B cell (primary cell): ENCODE measurements at regions not wholly inside any gene's neighbourhood (a gene's known extent, or its start where the extent isn't known, plus 50 kb on each side); places are given as distances from the start of the nearest gene placed in this dataset.

ENCODE experiments used
- ATAC-seq: fragments of 200-7000 bp; cut with Tn5 transposase; one replicate; pipeline ENCODE4 v1.10.0; 2021; ENCODE audit warnings: low read depth, mild to moderate bottlenecking, moderate number of reproducible peaks, moderate library complexity
- CTCF ChIA-PET: fragments of 350-600 bp; sonication (Branson Sonifier 250); formaldehyde crosslinking; loops from one replicate; lab custom pipeline; 2021; ENCODE audit warnings: antibody characterized with exemption, inconsistent platforms; lab: Charles Lee
- POLR2A ChIA-PET: fragments of 350-600 bp; sonication (Branson Sonifier 250); formaldehyde crosslinking; loops from one replicate; lab custom pipeline; 2021; ENCODE audit warnings: antibody characterized with exemption; lab: Charles Lee
- DNase-seq: peaks from one replicate; pipeline ENCODE4 v3.0.0; 2013
- H2AFZ ChIP-seq: 2 replicates; pipeline ENCODE4 v1.6.1; 2012; ENCODE audit warnings: mild to moderate bottlenecking, low read depth, low read length; ENCODE audit not compliant: insufficient read depth, poor library complexity, severe bottlenecking
- H3K27ac ChIP-seq, 2 donors: 1 replicate in 1 of 2; 2 replicates in 1 of 2; pipeline ENCODE4 v1.5.1; 2012 to 2013; ENCODE audit warnings: low read length in 2 of 2, mild to moderate bottlenecking in 2 of 2, moderate library complexity in 1 of 2
- H3K27me3 ChIP-seq, 4 experiments: fragments of 200-600 bp in 1 of 4; sonication (generic) in 1 of 4; replicated peaks in 1 of 4; 1 replicate in 2 of 4; 2 replicates in 2 of 4; pipeline versions ENCODE4 v1.6.1 to v1.7.0; 2013 to 2016; ENCODE audit warnings: low read length in 3 of 4, mild to moderate bottlenecking in 2 of 4, mixed read lengths in 1 of 4, moderate library complexity in 1 of 4; ENCODE audit not compliant: insufficient read depth in 4 of 4, control insufficient read depth in 3 of 4; ENCODE audit errors: control extremely low read depth in 1 of 4
- H3K36me3 ChIP-seq, 2 experiments: replicated peaks in 1 of 2; 1 replicate in 1 of 2; 2 replicates in 1 of 2; pipeline versions ENCODE4 v1.6.1 to v1.7.1; 2013; ENCODE audit warnings: low read length in 1 of 2; ENCODE audit not compliant: insufficient read depth in 2 of 2, control insufficient read depth in 1 of 2; ENCODE audit errors: control extremely low read depth in 1 of 2, extremely low read depth in 1 of 2
- H3K4me1 ChIP-seq, 2 donors: fragments of 200-600 bp in 1 of 2; sonication (generic) in 1 of 2; 1 replicate in 1 of 2; 2 replicates in 1 of 2; pipeline versions ENCODE4 v1.5.1 to v1.6.1; 2013 to 2017; ENCODE audit warnings: low read length in 2 of 2; ENCODE audit not compliant: control insufficient read depth in 2 of 2, insufficient read depth in 2 of 2
- H3K4me2 ChIP-seq: replicated peaks from 2 replicates; pipeline ENCODE3; 2012; ENCODE audit warnings: mild to moderate bottlenecking, low read depth, low read length; ENCODE audit not compliant: poor library complexity, severe bottlenecking
- H3K4me3 ChIP-seq, 5 experiments: fragments of 200-600 bp in 1 of 5; sonication (generic) in 1 of 5; 1 replicate in 3 of 5; 2 replicates in 2 of 5; pipeline versions ENCODE4 v1.5.1 to v1.7.0; 2011 to 2016; ENCODE audit warnings: low read length in 4 of 5, mild to moderate bottlenecking in 4 of 5, low read depth in 2 of 5, control low read depth in 1 of 5, moderate library complexity in 1 of 5; ENCODE audit not compliant: insufficient read depth in 1 of 5; ENCODE audit errors: control extremely low read depth in 1 of 5, extremely low read depth in 1 of 5
- H3K79me2 ChIP-seq: fragments of 200-600 bp; sonication (generic); one replicate; pipeline ENCODE4 v1.6.0; 2016; ENCODE audit warnings: low read length; ENCODE audit not compliant: control insufficient read depth, insufficient read depth
- H3K9ac ChIP-seq: fragments of 200-600 bp; sonication (generic); 2 replicates; pipeline ENCODE4 v1.6.1; 2017; ENCODE audit warnings: mild to moderate bottlenecking, low read length, moderate library complexity
- H3K9me3 ChIP-seq, 3 donors: one replicate each; pipeline versions ENCODE4 v1.6.1 to v1.7.1; 2013; ENCODE audit warnings: low read length in 2 of 3; ENCODE audit not compliant: control insufficient read depth in 2 of 3, insufficient read depth in 1 of 3; ENCODE audit errors: control extremely low read depth in 1 of 3
- H4K20me1 ChIP-seq: 2 replicates; pipeline ENCODE4 v1.6.0; 2012; ENCODE audit warnings: mild to moderate bottlenecking, low read length; ENCODE audit not compliant: insufficient read depth, control insufficient read depth, poor library complexity, severe bottlenecking
- H3K27ac Mint-ChIP-seq: one replicate; pipeline ENCODE4 v1.8.0; 2021; ENCODE audit warnings: mixed read lengths
- H3K27me3 Mint-ChIP-seq: one replicate; pipeline ENCODE4 v1.8.0; 2021; ENCODE audit warnings: mixed read lengths
- H3K4me1 Mint-ChIP-seq: one replicate; pipeline ENCODE4 v1.8.0; 2021; ENCODE audit warnings: mixed read lengths
- H3K4me3 Mint-ChIP-seq: one replicate; pipeline ENCODE4 v1.8.0; 2021; ENCODE audit warnings: mixed read lengths
- H3K9me3 Mint-ChIP-seq: one replicate; pipeline ENCODE4 v1.8.0; 2022; ENCODE audit warnings: mixed read lengths; ENCODE audit not compliant: insufficient read depth
- CTCF ChIP-seq: fragments of 200-600 bp; IDR thresholded peaks from one replicate; pipeline ENCODE4 v1.8.0; 2022; ENCODE audit warnings: antibody characterized with exemption, mild to moderate bottlenecking
- EZH2 ChIP-seq: IDR thresholded peaks from 2 replicates; pipeline ENCODE4 v1.6.1; 2012; ENCODE audit warnings: borderline replicate concordance, low read depth, mild to moderate bottlenecking, moderate library complexity, low read length; ENCODE audit not compliant: insufficient read depth, poor library complexity, severe bottlenecking
- WGBS: methylation state at CpG from one replicate; pipeline ENCODE4 v1.1.5; 2013; ENCODE audit warnings: missing lambda C conversion rate; ENCODE audit not compliant: insufficient coverage; 5-methylcytosine and 5-hydroxymethylcytosine counted together
- intact Hi-C: fragments of 100-400 bp; cut with micrococcal nuclease; formaldehyde crosslinking; loops from one replicate; pipeline ENCODE4 v1.10.0; 2022

- POLR2A ChIA-PET: no interaction called here
- H3K79me2 ChIP-seq: no peaks in the 10 kb centered on the region
- intact Hi-C loops: no loop called here
- H3K4me1 ChIP-seq: no peaks in the 10 kb centered on the region
- CTCF ChIA-PET: no interaction called here
- H3K36me3 ChIP-seq: no peaks in the 10 kb centered on the region
- no peak for ATAC-seq
- peaks cover 0 to 3% (median 0%) of the 10 kb centered on the region in 4 experiments for H3K27me3 ChIP-seq
- no peak overlapping the region for H3K9ac ChIP-seq
- no peak overlapping the region for H3K4me3 Mint-ChIP-seq
- no peak overlapping the region for H2AFZ ChIP-seq
- no peak overlapping the region for H3K4me2 ChIP-seq
- no peaks in the 10 kb centered on the region for H3K9me3 ChIP-seq
- TF ChIP-seq CTCF (no peak), EZH2 (no peak)
- H4K20me1 ChIP-seq: no peaks in the 10 kb centered on the region
- 83% methylated on average over 1 of the region's 1 CpG for WGBS
- no peak for DNase-seq
- H3K9me3 Mint-ChIP-seq: no peaks in the 10 kb centered on the region
- H3K27ac ChIP-seq: no peak overlapping the region
- H3K4me3 ChIP-seq: no peak overlapping the region
- H3K27ac Mint-ChIP-seq: no peak overlapping the region
- H3K27me3 Mint-ChIP-seq: no peaks in the 10 kb centered on the region
- no peaks in the 10 kb centered on the region for H3K4me1 Mint-ChIP-seq
Measured at GRCh38 chr6:113524826-113525225, 332.3 kb upstream of the MARCKS start.

GRCh38 chr6:113526553-113526952, 330.6 kb upstream of the MARCKS start:
- intact Hi-C loops: no loop called here
- Histone ChIP-seq H3K9ac (no peak overlapping the region), H2AFZ (no peak overlapping the region), H3K27ac (no peak overlapping the region), H3K36me3 (no peaks in the 10 kb centered on the region), H3K9me3 (no peaks in the 10 kb centered on the region), H4K20me1 (no peaks in the 10 kb centered on the region), H3K4me3 (no peak overlapping the region), H3K79me2 (no peaks in the 10 kb centered on the region), H3K27me3 (peaks cover 0 to 3% (median 0%) of the 10 kb centered on the region in 4 experiments), H3K4me1 (no peaks in the 10 kb centered on the region), H3K4me2 (no peak overlapping the region)
- H3K27me3 Mint-ChIP-seq: peaks cover 4% of the 10 kb centered on the region
- H3K27ac Mint-ChIP-seq: no peak overlapping the region
- TF ChIP-seq CTCF: no peak
- no peak for TF ChIP-seq EZH2
- no peak overlapping the region for H3K4me3 Mint-ChIP-seq
- CTCF ChIA-PET: no interaction called here
- no CpG with 5 or more reads among the region's 1 CpG for WGBS
- POLR2A ChIA-PET: no interaction called here
- DNase-seq: no peak
- ATAC-seq: no peak
- H3K4me1 Mint-ChIP-seq: no peaks in the 10 kb centered on the region
- H3K9me3 Mint-ChIP-seq: no peaks in the 10 kb centered on the region
